GM18498 (cell line): ENCODE measurements at regions not wholly inside any gene's neighbourhood (a gene's known extent, or its start where the extent isn't known, plus 50 kb on each side); places are given as distances from the start of the nearest gene placed in this dataset.

Experiments used
- ATAC-seq: cut with Tn5 transposase; IDR thresholded peaks from one replicate; pipeline ENCODE4 v1.9.1; 2021; ENCODE audit warnings: mild to moderate bottlenecking, moderate library complexity; ENCODE audit not compliant: unreplicated experiment

GRCh38 chr14:38850664-38851063 lies 252.4 kb downstream of the SEC23A start:
- no peak for ATAC-seq

GRCh38 chr14:38848243-38848935 lies 254.6 kb downstream of the SEC23A start:
- ATAC-seq, result no peak

- ATAC-seq, result no peak
These were observed 255.9 kb downstream of the SEC23A start for GRCh38 chr14:38847161-38847560.

DNA sequence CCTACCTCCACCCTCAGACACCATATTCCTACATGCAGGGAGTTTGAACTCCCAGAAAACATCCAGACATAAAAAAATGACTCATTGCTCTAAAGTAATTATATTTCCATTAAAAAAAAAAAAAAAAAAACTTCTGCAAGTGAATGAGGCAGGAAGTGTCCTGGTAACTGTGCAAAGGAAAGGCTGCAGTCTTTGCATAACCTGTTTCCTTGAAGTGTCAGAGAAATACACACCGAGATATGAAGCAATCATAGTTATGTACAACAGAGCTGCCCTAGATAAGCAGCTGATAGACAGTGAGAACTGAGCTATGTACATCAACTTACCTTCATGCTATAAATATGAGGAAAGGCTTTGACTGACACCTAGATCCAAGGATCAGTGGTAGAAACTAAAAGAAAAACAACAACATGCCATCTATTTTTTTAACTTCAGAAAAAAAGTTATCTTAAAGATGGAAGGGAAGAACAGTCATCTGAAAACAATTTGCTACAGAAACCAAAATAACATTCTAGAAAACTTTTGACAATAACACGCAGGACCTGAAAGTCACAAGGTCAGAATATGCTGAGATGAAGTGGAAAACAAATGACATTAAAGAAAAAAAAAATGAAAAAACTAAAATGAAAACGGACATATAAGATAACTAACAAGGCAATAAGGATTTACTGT lies 263.2 kb downstream of the SEC23A start:
- no peak for ATAC-seq

GRCh38 chr14:38838979-38839323 lies 264.1 kb downstream of the SEC23A start:
- ATAC-seq, result no peak

- no peak for ATAC-seq
These were observed 264.7 kb downstream of the SEC23A start for GRCh38 chr14:38838049-38838978.

DNA sequence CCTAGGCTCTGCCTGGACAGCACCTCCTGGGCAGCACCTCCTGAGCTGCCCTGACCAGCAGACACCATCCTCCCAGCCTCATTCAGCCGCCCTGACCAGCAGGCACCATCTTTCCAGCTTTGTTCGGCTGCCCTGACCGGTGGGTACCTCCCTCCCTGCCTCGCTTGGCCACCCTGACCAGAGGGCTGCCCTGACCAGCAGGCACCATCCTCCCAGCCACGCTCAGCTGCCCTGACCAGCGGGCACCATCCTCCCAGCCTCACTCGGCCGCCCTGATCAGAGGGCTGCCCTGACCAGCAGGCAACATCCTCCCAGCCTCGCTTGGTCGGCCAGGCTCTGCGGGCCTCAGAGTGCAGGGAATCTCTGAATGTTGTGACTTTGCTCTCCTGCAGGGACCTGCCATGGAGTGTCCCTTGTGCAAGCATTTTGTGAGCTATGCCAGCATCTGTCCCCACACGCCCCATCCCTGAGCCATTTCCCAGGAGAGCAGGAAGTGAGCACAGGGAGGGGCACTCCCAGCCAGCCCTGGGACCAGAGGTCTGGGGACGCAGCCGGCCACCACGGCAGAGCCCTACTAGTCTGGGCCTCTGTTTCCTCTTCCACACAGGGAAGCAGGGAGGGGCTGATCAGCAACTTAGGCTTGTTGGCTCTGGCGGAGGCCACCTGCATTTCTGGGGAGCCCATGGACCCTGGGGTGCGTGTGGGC lies 265.5 kb downstream of the SEC23A start:
- ATAC-seq, result no peak

- no peak for ATAC-seq
These were observed 266.5 kb downstream of the SEC23A start for GRCh38 chr14:38836539-38836938.

DNA sequence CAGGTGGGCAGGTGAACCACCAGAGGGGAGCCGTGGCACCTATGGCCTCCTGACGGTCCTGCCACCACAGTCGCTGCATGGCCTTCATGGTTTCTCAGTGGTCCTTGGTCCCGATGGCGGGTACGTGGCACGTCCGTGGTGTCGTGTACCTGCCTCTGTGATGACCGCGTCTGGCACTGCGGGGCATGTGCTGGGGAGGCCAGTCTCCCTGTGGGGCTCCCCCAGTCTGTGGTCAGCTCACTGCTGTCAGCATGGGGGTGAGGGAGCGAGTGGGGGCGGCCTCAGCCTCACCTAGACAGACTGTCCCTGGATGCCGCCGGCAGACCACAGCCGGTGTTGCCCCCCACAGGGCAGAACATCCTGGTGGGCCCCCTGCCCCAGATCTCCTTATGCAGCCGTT lies 267.2 kb downstream of the SEC23A start:
- ATAC-seq, result no peak

- ATAC-seq, result no peak
These were observed 274.7 kb downstream of the SEC23A start for GRCh38 chr14:38828183-38828827.

- ATAC-seq, result no peak
These were observed 278.3 kb downstream of the SEC23A start for GRCh38 chr14:38824706-38825105.

DNA sequence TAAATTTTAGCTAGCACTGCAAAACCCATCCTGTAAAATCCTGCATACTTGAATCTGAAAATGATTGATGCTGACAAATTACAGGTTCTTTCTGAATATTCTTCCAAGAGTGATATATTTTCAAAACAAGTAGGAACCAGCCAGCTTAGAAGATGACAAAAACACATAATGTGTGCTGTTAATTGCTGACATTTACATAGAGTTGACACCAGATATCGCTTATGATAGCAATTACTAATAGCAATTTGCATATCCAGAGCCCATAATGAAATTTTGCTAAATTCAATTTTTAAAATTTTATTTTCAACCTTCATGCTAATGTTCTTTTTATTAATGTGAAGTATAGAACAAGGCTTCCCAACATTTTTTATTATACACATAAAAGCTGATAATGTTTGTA lies 284.5 kb downstream of the SEC23A start:
- no peak for ATAC-seq

DNA sequence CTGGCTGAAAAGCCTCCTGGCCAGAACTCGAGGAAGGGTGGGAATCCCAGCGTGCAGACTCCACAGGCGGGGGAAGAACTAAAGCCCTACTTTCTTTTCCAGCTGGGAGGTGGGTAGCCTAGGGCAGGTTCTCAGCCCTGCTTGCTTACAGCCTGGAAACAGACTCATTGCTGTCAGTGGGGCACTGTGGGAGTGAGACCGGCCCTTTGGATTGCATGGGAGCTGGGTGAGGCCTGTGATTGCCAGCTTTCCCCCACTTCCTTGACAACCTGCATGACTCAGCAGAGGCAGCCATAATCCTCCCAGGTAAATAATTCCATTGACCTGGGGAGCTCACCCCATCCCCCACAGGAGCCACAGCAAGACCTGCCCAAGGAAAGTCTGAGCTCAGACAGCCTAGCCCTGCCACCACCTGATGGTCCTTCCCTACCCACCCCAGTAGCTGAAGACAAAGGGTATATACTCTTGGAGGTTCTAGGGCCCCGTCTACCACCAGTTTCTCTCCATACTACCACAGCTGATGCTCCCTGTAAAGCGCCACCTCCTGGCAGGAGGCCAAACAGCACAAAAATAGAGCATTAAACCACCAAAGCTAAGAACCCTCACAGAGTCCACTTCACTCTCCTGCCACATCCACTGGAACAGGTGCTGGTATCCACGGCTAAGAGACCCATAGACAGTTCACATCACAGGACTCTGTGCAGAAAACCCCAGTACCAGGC lies 294.1 kb downstream of the SEC23A start:
- no peak for ATAC-seq

DNA sequence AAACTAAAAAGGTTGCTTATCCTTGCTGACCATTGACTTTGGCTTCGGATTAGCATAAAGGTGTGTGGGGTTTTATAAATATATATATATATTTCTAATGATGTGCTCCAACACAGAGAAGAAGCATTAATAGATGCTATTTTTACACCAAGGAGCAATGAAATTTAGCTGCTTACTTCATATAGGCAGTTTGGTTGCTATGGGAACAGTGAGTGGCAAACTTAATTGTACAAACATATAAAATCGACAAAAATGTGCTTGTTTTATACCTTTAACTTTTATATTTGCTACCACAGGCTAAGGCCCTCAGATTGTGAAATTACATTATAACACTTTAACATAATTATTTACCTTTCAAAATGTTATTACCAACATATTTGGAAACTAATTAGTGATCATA lies 303.4 kb downstream of the SEC23A start:
- no peak for ATAC-seq

- no peak for ATAC-seq
These were observed 308.4 kb downstream of the SEC23A start for GRCh38 chr14:38794677-38795076.

DNA sequence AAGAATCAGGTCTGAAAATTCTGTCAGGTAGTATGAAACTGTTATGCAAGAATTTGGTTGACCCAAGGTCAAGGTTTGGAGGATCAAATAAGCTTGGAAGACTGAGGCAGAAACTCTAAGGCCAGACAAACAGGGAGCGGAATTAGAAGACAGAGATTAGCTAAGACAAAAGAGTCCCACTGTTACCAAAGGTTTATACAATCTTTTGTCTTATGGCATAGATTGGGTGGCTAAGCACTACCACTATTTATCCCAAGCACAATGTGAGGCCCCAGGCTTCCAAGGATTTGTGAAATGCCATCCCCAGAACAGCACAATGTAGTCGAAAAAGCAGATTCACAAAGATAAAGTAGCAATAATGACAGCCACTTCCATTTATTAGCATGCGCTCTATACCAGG lies 311.2 kb downstream of the SEC23A start:
- ATAC-seq, result no peak

DNA sequence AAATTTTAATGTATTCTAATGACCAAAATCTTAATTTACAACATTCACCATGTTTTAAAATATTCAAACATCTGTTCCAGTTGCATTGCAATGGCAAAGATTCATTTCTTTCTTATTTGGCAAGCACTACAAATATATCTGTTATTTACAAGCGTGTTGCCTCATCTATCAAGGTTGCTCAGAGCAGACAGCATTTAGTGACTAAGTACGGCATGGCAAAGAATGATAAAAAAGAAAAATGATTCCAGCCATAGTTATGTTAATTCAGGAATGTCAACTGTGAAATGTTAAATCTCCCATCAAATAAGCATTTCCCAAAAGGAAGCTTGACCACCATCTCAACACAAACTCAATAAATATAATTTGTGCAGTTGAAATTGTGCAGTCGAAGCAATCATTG lies 312.1 kb downstream of the SEC23A start:
- no peak for ATAC-seq

DNA sequence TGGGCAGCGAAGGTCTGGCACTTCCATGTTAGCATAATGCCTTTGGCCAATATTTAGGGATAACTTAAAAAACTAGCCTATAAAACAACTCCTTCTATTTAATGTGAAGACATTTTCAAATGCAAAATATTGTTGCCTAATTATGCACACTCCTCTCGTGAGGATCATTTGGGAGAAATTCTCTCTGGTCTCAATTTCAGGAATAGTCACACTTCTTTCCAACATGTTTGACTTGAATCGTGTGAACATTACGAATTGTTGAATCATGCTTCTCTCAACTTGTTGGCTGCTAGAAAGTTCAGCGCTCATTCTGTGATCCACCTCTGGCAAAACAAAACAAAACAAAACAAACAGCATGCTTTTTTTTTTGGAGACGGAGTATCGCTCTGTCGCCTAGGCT lies 313.2 kb downstream of the SEC23A start:
- no peak for ATAC-seq

GRCh38 chr14:38788060-38788459 lies 315.0 kb downstream of the SEC23A start:
- ATAC-seq, result no peak

GRCh38 chr14:38786921-38787320 lies 316.1 kb downstream of the SEC23A start:
- ATAC-seq, result no peak
